HepG2 (cell line): ENCODE measurements at regions not wholly inside any gene's neighbourhood (a gene's known extent, or its start where the extent isn't known, plus 50 kb on each side); places are given as distances from the start of the nearest gene placed in this dataset.

Source experiments
- ATAC-seq: fragments of 200-7000 bp; cut with Tn5 transposase; 3 replicates; pipeline ENCODE4 v1.9.1; 2020; ENCODE audit warnings: mild to moderate bottlenecking, moderate library complexity
- BruUV-seq: library from RNA; stranded (reverse); fragments of 400-500 nt; replicated peaks from 2 replicates; lab custom pipeline; 2021; lab: Mats Ljungman, UMichigan
- CTCF ChIA-PET: fragments of 300-600 bp; formaldehyde crosslinking; extraction: SDS; loops from one replicate; lab custom pipeline; 2021; ENCODE audit warnings: low total read pairs, inconsistent platforms, low intra/inter-chr PET ratio; lab: Yijun Ruan, JAX
- POLR2A ChIA-PET: fragments of 350-600 bp; sonication (Branson Sonifier 250); formaldehyde crosslinking; loops from one replicate; lab custom pipeline; 2020; ENCODE audit warnings: antibody characterized with exemption, inconsistent platforms; lab: Yijun Ruan, JAX
- DNase-seq: peaks from one replicate; pipeline ENCODE4 v3.0.0-alpha.2; 2015; ENCODE audit warnings: low spot score
- FAIRE-seq: peaks from 3 replicates; lab custom pipeline; 2011; peaks lifted over from hg19 to GRCh38; lab: Jason Lieb, UNC
- H2AFZ ChIP-seq: one replicate; pipeline ENCODE4 v1.6.1; 2011; ENCODE audit warnings: low read length, inconsistent platforms
- H3K27ac ChIP-seq: fragments of 300-600 bp; 3 replicates; pipeline ENCODE4 v1.8.0; 2011; ENCODE audit warnings: mixed run types, mild to moderate bottlenecking, mixed read lengths, low read length, inconsistent platforms; ENCODE audit not compliant: insufficient read depth; ENCODE audit errors: extremely low read length
- H3K27me3 ChIP-seq, 2 experiments: fragments of 200-600 bp in 1 of 2; 2 replicates in 1 of 2; 3 replicates in 1 of 2; pipeline versions ENCODE4 v1.6.0 to v1.8.0; 2011; ENCODE audit warnings: low read length in 2 of 2, mild to moderate bottlenecking in 2 of 2, moderate library complexity in 2 of 2, inconsistent platforms in 1 of 2; ENCODE audit not compliant: insufficient read depth in 2 of 2, control insufficient read depth in 1 of 2
- H3K36me3 ChIP-seq, 2 experiments: fragments of 200-600 bp in 1 of 2; replicated peaks in 1 of 2; 2 replicates in 1 of 2; 3 replicates in 1 of 2; pipeline versions ENCODE4 v1.5.1 to v1.8.0; 2011; ENCODE audit warnings: low read length in 2 of 2, inconsistent platforms in 1 of 2; ENCODE audit not compliant: insufficient read depth in 2 of 2, control insufficient read depth in 1 of 2
- H3K4me1 ChIP-seq: 2 replicates; pipeline ENCODE4 v1.5.1; 2012; ENCODE audit warnings: low read length, inconsistent platforms; ENCODE audit not compliant: insufficient read depth
- H3K4me2 ChIP-seq: 2 replicates; pipeline ENCODE4 v1.6.0; 2011; ENCODE audit warnings: low read depth, low read length, inconsistent platforms
- H3K4me3 ChIP-seq, 3 experiments: fragments of 200-600 bp in 1 of 3; sonication (generic), shearing (Covaris generic) in 1 of 3; replicated peaks in 1 of 3; 2 replicates each; pipeline ENCODE4 v1.5.1; 2011 to 2016; ENCODE audit warnings: low read length in 3 of 3, inconsistent platforms in 2 of 3, low read depth in 2 of 3, mild to moderate bottlenecking in 2 of 3, control low read depth in 1 of 3, mixed read lengths in 1 of 3; ENCODE audit not compliant: insufficient read depth in 1 of 3
- H3K79me2 ChIP-seq: one replicate; pipeline ENCODE4 v1.6.1; 2011; ENCODE audit warnings: low read length, inconsistent platforms; ENCODE audit not compliant: insufficient read depth
- H3K9ac ChIP-seq: 2 replicates; pipeline ENCODE4 v1.6.0; 2011; ENCODE audit warnings: mild to moderate bottlenecking, low read depth, low read length, inconsistent platforms; ENCODE audit not compliant: insufficient read depth
- H3K9me3 ChIP-seq: 2 replicates; pipeline ENCODE4 v1.5.1; 2012; ENCODE audit warnings: mild to moderate bottlenecking, low read length
- H4K20me1 ChIP-seq: 2 replicates; pipeline ENCODE4 v1.6.0; 2011; ENCODE audit warnings: inconsistent platforms, mild to moderate bottlenecking, low read length, moderate library complexity; ENCODE audit not compliant: insufficient read depth
- BHLHE40 ChIP-seq: IDR thresholded peaks from 2 replicates; pipeline ENCODE4 v1.6.1; 2011; ENCODE audit warnings: low read length, improper control_type of control experiment
- HHEX ChIP-seq: IDR thresholded peaks from 2 replicates; pipeline ENCODE4 v1.6.1; 2016; ENCODE audit warnings: control low read depth
- SMYD3 ChIP-seq: sonication (generic); formaldehyde crosslinking; IDR thresholded peaks from 2 replicates; pipeline ENCODE4 v1.8.1; 2023; ENCODE audit warnings: mild to moderate bottlenecking, missing genetic modification reagents
- ZFP62 ChIP-seq: sonication (generic); formaldehyde crosslinking; IDR thresholded peaks from 2 replicates; pipeline ENCODE4 v1.4.0; 2020; ENCODE audit warnings: missing genetic modification reagents
- ZNF704 ChIP-seq: sonication (generic); formaldehyde crosslinking; IDR thresholded peaks from 2 replicates; pipeline ENCODE4 v1.8.1; 2023; ENCODE audit warnings: mild to moderate bottlenecking, inconsistent platforms, moderate library complexity, missing genetic modification reagents, borderline replicate concordance
- ZNF724P ChIP-seq: sonication (generic); formaldehyde crosslinking; IDR thresholded peaks from 2 replicates; pipeline ENCODE4 v1.8.0; 2022; ENCODE audit warnings: missing genetic modification reagents, borderline replicate concordance
- ZNF746 ChIP-seq: sonication (generic); formaldehyde crosslinking; IDR thresholded peaks from 2 replicates; pipeline ENCODE4 v1.8.0; 2022; ENCODE audit warnings: mild to moderate bottlenecking, missing genetic modification reagents
- ZNF773 ChIP-seq: sonication (generic); formaldehyde crosslinking; IDR thresholded peaks from 2 replicates; pipeline ENCODE4 v1.4.0; 2020; ENCODE audit warnings: missing genetic modification reagents, borderline replicate concordance
- ZNF83 ChIP-seq: sonication (generic); formaldehyde crosslinking; IDR thresholded peaks from 2 replicates; pipeline ENCODE4 v1.4.0; 2020; ENCODE audit warnings: missing genetic modification reagents, mild to moderate bottlenecking, borderline replicate concordance
- WGBS: methylation state at CpG from one replicate; pipeline ENCODE4 v1.1.6; 2017; ENCODE audit warnings: low lambda C conversion rate; 5-methylcytosine and 5-hydroxymethylcytosine counted together
- in situ Hi-C: cut with HindIII; loops from 2 replicates; pipeline ENCODE4 v1.10.0; 2017; ENCODE audit warnings: low pct_unique_long_range_greater_than_20kb; ENCODE audit not compliant: extremely low pct_ligation_motif_present
- intact Hi-C: fragments of 100-400 bp; cut with micrococcal nuclease; formaldehyde crosslinking; loops from one replicate; pipeline ENCODE4 v1.10.0; 2022; ENCODE audit not compliant: unreplicated experiment
- TF ChIP-seq, protein P1 (sequence below): sonication (generic); formaldehyde crosslinking; IDR thresholded peaks from 2 replicates; pipeline ENCODE4 v1.5.1; 2020; ENCODE audit warnings: missing genetic modification reagents, mild to moderate bottlenecking, borderline replicate concordance
- TF ChIP-seq, protein P2 (sequence below): sonication (generic); formaldehyde crosslinking; IDR thresholded peaks from 2 replicates; pipeline ENCODE4 v1.4.0; 2020; ENCODE audit warnings: low read depth, missing genetic modification reagents
- TF ChIP-seq, protein P3 (sequence below): sonication (generic); formaldehyde crosslinking; IDR thresholded peaks from 2 replicates; pipeline ENCODE4 v1.8.0; 2022; ENCODE audit warnings: missing genetic modification reagents, mild to moderate bottlenecking, inconsistent platforms, borderline replicate concordance
- TF ChIP-seq, protein P4 (sequence below): sonication (generic); formaldehyde crosslinking; IDR thresholded peaks from 2 replicates; pipeline ENCODE4 v1.4.0; 2020; ENCODE audit warnings: mild to moderate bottlenecking, low read depth, missing genetic modification reagents

DNA sequence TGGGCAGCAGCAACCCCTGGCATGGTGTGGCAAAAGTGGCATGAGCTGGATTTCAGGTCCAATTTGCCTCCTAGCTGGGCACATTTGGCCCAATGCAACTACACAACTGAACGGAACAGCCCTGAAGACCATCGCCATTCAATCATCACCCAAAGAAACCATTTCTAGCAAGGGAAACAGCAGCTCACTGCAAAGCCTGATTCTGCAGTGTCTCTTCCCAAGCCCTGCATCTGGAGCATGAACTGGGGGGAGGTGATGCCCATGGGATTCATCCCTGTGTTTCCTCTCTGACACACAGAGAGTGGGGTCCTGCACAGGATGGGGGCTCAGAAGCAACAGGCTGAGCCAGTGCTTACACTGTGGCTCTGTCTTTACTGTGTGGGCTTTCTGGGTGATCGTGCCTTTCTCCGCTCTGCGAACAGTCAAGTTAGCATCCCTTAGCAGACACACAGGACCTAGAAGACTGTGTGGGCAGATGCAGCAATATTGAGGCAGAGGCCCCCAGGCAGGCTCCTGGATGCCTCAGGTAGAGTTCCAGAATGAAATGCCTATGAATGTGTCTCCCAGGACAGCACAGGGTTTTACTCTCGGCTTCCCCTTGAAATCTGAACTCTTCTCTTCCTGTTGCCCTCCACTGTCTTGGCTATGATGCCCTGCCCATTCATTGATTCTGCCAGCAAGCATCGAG lies 91.1 kb upstream of the ALDH1A3 start:
- Histone ChIP-seq H3K79me2 (no peaks in the 10 kb centered on the region), H3K4me1 (no peaks in the 10 kb centered on the region), H3K27me3 (no peaks in the 10 kb centered on the region; a peak in 2 of 5 replicates), H2AFZ (no peak overlapping the region), H3K4me2 (no peak overlapping the region), H3K4me3 (no peak overlapping the region), H3K27ac (no peak overlapping the region), H3K36me3 (no peaks in the 10 kb centered on the region), H3K9ac (no peak overlapping the region), H4K20me1 (no peaks in the 10 kb centered on the region), H3K9me3 (no peaks in the 10 kb centered on the region)
- in situ Hi-C loops (no loop called here), intact Hi-C loops (no loop called here)
- 0% methylated on average over 2 of the region's 7 CpGs for WGBS
- ChIA-PET CTCF (no interaction called here), POLR2A (no interaction called here)
- DNase-seq (no peak), ATAC-seq (no peak), FAIRE-seq (no peak)
- no TSS peak for BruUV-seq
- no peak for TF ChIP-seq BHLHE40
- TF ChIP-seq, protein P1, sequence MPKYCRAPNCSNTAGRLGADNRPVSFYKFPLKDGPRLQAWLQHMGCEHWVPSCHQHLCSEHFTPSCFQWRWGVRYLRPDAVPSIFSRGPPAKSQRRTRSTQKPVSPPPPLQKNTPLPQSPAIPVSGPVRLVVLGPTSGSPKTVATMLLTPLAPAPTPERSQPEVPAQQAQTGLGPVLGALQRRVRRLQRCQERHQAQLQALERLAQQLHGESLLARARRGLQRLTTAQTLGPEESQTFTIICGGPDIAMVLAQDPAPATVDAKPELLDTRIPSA = no peak
- TF ChIP-seq HHEX (CRISPR knock-in tag) = no peak
- TF ChIP-seq, protein P2, sequence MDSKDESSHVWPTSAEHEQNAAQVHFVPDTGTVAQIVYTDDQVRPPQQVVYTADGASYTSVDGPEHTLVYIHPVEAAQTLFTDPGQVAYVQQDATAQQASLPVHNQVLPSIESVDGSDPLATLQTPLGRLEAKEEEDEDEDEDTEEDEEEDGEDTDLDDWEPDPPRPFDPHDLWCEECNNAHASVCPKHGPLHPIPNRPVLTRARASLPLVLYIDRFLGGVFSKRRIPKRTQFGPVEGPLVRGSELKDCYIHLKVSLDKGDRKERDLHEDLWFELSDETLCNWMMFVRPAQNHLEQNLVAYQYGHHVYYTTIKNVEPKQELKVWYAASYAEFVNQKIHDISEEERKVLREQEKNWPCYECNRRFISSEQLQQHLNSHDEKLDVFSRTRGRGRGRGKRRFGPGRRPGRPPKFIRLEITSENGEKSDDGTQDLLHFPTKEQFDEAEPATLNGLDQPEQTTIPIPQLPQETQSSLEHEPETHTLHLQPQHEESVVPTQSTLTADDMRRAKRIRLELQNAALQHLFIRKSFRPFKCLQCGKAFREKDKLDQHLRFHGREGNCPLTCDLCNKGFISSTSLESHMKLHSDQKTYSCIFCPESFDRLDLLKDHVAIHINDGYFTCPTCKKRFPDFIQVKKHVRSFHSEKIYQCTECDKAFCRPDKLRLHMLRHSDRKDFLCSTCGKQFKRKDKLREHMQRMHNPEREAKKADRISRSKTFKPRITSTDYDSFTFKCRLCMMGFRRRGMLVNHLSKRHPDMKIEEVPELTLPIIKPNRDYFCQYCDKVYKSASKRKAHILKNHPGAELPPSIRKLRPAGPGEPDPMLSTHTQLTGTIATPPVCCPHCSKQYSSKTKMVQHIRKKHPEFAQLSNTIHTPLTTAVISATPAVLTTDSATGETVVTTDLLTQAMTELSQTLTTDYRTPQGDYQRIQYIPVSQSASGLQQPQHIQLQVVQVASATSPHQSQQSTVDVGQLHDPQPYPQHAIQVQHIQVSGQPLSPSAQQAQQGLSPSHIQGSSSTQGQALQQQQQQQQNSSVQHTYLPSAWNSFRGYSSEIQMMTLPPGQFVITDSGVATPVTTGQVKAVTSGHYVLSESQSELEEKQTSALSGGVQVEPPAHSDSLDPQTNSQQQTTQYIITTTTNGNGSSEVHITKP = no peak
- TF ChIP-seq, protein P3, sequence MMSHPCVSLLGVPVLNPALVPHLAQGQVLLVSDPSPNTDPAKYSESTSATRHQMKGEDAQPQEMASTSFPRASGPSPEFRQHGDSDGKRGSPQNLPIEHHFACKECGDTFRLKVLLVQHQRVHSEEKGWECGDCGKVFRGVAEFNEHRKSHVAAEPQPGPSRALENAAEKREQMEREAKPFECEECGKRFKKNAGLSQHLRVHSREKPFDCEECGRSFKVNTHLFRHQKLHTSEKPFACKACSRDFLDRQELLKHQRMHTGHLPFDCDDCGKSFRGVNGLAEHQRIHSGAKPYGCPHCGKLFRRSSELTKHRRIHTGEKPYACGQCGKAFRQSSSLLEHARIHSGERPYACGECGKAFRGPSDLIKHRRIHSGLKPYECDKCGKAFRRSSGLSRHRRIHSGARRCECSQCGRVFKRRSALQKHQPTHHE (CRISPR knock-in tag) = no peak
- TF ChIP-seq ZNF83 = no peak
- no peak for TF ChIP-seq ZNF773 (CRISPR knock-in tag)
- no peak for TF ChIP-seq ZNF724P (CRISPR knock-in tag)
- TF ChIP-seq, protein P4, sequence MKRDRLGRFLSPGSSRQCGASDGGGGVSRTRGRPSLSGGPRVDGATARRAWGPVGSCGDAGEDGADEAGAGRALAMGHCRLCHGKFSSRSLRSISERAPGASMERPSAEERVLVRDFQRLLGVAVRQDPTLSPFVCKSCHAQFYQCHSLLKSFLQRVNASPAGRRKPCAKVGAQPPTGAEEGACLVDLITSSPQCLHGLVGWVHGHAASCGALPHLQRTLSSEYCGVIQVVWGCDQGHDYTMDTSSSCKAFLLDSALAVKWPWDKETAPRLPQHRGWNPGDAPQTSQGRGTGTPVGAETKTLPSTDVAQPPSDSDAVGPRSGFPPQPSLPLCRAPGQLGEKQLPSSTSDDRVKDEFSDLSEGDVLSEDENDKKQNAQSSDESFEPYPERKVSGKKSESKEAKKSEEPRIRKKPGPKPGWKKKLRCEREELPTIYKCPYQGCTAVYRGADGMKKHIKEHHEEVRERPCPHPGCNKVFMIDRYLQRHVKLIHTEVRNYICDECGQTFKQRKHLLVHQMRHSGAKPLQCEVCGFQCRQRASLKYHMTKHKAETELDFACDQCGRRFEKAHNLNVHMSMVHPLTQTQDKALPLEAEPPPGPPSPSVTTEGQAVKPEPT (CRISPR knock-in tag) = no peak
- no peak for TF ChIP-seq ZFP62 (CRISPR knock-in tag)
- TF ChIP-seq ZNF704 (CRISPR knock-in tag) = no peak
- no peak for TF ChIP-seq SMYD3 (CRISPR knock-in tag)
- TF ChIP-seq ZNF746 (CRISPR knock-in tag) = no peak
